CD4-positive, CD25-positive, alpha-beta regulatory T cell (primary cell): ENCODE measurements at regions not wholly inside any gene's neighbourhood (a gene's known extent, or its start where the extent isn't known, plus 50 kb on each side); places are given as distances from the start of the nearest gene placed in this dataset.
"Not testable (repeated sequence)": the region's sequence is repeated elsewhere in the genome, so short reads cannot be mapped to it uniquely, and the experiment has no call there.

Experiments used
- ATAC-seq, 2 donors: fragments of 150-1000 bp; cut with Tn5 transposase; one replicate each; pipeline ENCODE4 v1.10.0; 2021; ENCODE audit warnings: low read depth in 2 of 2, moderate number of reproducible peaks in 2 of 2, moderate library complexity in 1 of 2
- DNase-seq, 3 donors: peaks; one replicate each; pipeline versions ENCODE4 v3.0.0 to v3.0.0-alpha.2; 2012 to 2022; ENCODE audit warnings: mixed read lengths in 1 of 3
- H3K27ac ChIP-seq: one replicate; pipeline ENCODE4 v1.7.0; 2013; ENCODE audit warnings: mild to moderate bottlenecking, low read length; ENCODE audit not compliant: insufficient read depth, poor library complexity, severe bottlenecking
- H3K27me3 ChIP-seq: one replicate; pipeline ENCODE4 v1.7.0; 2013; ENCODE audit warnings: low read length; ENCODE audit not compliant: control insufficient read depth, insufficient read depth
- H3K36me3 ChIP-seq: one replicate; pipeline ENCODE4 v1.7.0; 2013; ENCODE audit warnings: mild to moderate bottlenecking, low read length, moderate library complexity; ENCODE audit not compliant: control insufficient read depth, insufficient read depth
- H3K4me1 ChIP-seq: 2 replicates; pipeline ENCODE4 v1.7.0; 2013; ENCODE audit warnings: mild to moderate bottlenecking, low read length; ENCODE audit not compliant: insufficient read depth, control insufficient read depth, poor library complexity, severe bottlenecking
- H3K4me3 ChIP-seq: one replicate; pipeline ENCODE4 v1.7.0; 2013; ENCODE audit warnings: low read depth, mild to moderate bottlenecking, low read length, moderate library complexity
- H3K9me3 ChIP-seq, 2 experiments: 1 replicate in 1 of 2; 2 replicates in 1 of 2; pipeline ENCODE4 v1.7.0; 2013; ENCODE audit warnings: low read length in 2 of 2, mild to moderate bottlenecking in 1 of 2, moderate library complexity in 1 of 2; ENCODE audit not compliant: control insufficient read depth in 2 of 2
- H3K27ac Mint-ChIP-seq, 3 donors: one replicate each; pipeline ENCODE4 v1.8.0; 2020 to 2022; ENCODE audit warnings: mild to moderate bottlenecking in 3 of 3, mixed read lengths in 3 of 3, moderate library complexity in 2 of 3
- H3K27me3 Mint-ChIP-seq: one replicate; pipeline ENCODE4 v1.8.0; 2022; ENCODE audit warnings: mild to moderate bottlenecking, mixed read lengths
- H3K36me3 Mint-ChIP-seq: one replicate; pipeline ENCODE4 v1.8.0; 2020; ENCODE audit warnings: mixed read lengths
- H3K4me1 Mint-ChIP-seq, 4 donors: one replicate each; pipeline ENCODE4 v1.8.0; 2020 to 2022; ENCODE audit warnings: mixed read lengths in 4 of 4, mild to moderate bottlenecking in 1 of 4
- H3K4me3 Mint-ChIP-seq, 4 donors: one replicate each; pipeline ENCODE4 v1.8.0; 2020 to 2022; ENCODE audit warnings: mild to moderate bottlenecking in 4 of 4, mixed read lengths in 4 of 4, moderate library complexity in 3 of 4
- H3K9me3 Mint-ChIP-seq, 7 donors: one replicate each; pipeline ENCODE4 v1.8.0; 2020 to 2022; ENCODE audit warnings: mixed read lengths in 7 of 7, mild to moderate bottlenecking in 3 of 7, moderate library complexity in 2 of 7

- not testable (repeated sequence) for H3K27me3 ChIP-seq, H3K36me3 Mint-ChIP-seq, ATAC-seq, H3K36me3 ChIP-seq, H3K27ac Mint-ChIP-seq, H3K4me3 ChIP-seq, H3K4me3 Mint-ChIP-seq, H3K9me3 Mint-ChIP-seq, H3K4me1 Mint-ChIP-seq, H3K27me3 Mint-ChIP-seq, H3K4me1 ChIP-seq, H3K9me3 ChIP-seq, H3K27ac ChIP-seq
- peak in 1 of 3 donors; percentile 24 for DNase-seq
Observed at GRCh38 chr9:42568942-42569556, 385.6 kb downstream of the SPATA31A6 start.

DNA sequence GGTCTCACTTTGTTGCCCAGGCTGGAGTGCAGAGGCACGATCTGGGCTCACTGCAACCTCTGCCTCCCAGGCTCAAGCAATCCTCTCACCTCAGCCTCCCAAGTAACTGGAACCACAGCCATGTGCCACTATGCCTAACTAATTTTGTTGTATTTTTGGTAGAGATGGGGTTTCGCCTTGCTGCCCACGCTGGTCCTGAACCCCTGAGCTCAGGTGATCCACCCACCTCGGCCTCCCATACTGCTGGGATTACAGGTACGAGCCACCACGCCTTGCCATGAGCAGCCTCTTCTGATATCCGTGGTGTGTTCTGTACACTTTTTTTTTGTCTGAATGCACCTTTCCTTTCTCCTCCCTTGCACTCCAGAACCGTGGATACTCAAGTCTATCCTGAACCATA, 394.4 kb downstream of the SPATA31A6 start:
- H3K4me1 ChIP-seq, H3K9me3 ChIP-seq, H3K27ac Mint-ChIP-seq, H3K4me1 Mint-ChIP-seq, DNase-seq, H3K4me3 ChIP-seq, ATAC-seq, H3K36me3 ChIP-seq, H3K36me3 Mint-ChIP-seq, H3K27me3 Mint-ChIP-seq, H3K27ac ChIP-seq, H3K4me3 Mint-ChIP-seq, H3K27me3 ChIP-seq, H3K9me3 Mint-ChIP-seq: not testable (repeated sequence)
